HG02885 (cell line): ENCODE measurements at regions not wholly inside any gene's neighbourhood (a gene's known extent, or its start where the extent isn't known, plus 50 kb on each side); places are given as distances from the start of the nearest gene placed in this dataset.

ENCODE experiments used
- ATAC-seq: cut with Tn5 transposase; IDR thresholded peaks from one replicate; pipeline ENCODE4 v1.9.1; 2021; ENCODE audit warnings: mild to moderate bottlenecking; ENCODE audit not compliant: unreplicated experiment, poor library complexity

DNA sequence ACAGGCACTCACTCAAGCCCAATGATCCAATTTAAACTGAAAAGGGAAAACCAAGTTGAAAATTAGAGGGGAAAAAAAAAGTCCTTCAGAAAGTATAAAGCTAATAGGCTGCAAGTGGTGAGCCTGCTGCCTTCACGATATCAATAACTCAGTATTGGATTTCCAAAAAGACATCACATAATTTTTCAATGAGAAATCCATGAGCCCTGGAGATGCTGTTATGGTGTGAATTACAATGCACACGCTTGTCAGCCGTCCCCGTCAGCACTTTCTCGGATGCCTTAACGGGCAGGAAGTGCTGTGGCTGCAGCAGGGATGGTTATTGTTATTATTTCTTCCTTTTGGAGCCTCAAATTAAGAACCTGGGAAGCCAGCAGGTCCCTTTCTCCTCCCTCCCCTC, 138.5 kb downstream of the DHX35 start:
- ATAC-seq, result no peak

DNA sequence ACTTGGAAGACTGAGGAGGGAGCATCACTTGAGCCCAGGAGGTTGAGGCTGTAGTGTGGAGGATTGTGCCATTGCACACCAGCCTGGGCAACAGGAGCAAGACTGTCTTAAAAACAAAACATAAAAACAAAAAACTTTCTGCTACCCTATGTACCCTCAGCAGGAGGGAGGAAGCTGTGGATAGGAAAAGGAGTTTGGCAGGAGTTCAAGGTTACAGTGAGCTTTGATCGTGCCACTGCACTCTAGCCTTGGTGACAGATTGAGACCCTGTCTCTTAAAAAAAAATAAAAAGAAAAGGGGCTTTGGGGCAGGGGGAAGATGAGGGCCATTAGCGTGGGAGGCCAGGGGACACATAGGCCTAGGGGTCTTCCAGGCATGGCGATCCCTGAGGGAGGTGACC, 135.7 kb downstream of the DHX35 start:
- ATAC-seq, result no peak

DNA sequence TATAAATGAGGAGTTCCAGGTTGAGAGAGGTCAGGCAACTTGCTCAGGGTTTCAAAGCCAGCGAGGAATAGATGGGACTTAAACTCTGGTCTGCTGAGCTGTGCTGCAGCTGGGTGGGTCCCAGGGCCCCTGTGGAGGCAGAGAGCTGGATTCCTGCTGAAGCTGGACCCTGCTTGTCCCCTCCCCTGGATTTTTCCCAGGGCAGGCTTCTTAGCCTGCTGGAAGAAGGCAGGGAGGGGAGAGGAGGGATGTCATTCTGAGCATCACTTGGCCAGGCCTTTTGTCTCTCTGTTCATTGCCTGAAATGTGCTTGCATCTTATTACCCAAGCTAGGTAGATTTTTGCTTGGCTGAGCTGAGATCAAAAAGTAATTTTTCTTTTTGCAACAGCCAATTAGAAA, 133.7 kb downstream of the DHX35 start:
- no peak for ATAC-seq

DNA sequence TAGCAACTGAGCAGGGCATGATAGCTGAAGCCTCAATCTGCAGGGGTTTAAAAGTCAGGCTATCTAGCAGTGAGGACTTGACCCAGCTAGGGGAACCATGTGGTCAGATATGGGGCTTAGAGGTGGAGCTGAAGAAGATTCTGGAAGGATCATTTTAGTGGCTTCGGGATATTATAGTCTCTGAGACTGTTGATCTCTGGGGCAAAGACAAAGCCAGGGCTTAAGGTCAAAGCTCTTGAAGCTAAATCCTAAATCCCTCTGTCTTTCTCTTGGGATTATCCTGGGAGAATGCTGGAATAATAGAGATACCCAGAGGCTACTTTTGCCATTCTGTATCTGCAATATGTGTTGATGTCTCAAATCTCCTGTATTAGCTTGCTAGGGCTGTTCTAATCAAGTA, 132.2 kb downstream of the DHX35 start:
- ATAC-seq, result no peak

DNA sequence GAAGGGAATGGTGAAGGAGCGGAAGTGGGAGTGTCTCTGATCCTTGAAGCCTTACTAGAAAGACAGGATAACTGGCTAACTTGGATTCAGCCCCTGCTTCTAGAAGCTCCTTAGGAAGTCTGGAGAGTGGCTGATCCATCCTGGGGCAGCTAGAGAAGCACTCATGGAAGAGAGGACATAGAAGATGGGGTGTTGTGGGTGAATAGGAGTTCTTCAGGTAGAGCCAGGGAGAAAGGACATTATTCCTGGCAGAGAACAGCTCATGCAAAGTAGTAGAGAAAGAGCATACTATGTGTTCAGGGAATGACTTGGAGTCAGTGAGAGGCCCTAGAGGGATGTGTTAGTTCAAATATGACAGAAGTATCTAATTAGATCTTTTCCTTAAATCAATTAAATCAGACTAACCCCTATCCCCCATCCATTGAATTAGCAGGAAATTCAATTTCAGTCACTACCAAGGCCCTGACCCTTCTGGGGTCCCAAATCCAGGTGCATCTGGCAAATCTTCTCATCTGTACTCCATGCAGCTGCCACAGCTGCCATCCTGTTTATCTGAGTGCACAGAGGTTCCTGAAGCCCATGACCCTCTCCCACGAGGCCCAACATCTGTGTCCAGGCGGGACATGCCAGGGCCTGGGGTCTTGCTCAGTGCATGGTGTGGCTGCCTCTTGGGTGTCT, 130.7 kb downstream of the DHX35 start:
- no peak for ATAC-seq

DNA sequence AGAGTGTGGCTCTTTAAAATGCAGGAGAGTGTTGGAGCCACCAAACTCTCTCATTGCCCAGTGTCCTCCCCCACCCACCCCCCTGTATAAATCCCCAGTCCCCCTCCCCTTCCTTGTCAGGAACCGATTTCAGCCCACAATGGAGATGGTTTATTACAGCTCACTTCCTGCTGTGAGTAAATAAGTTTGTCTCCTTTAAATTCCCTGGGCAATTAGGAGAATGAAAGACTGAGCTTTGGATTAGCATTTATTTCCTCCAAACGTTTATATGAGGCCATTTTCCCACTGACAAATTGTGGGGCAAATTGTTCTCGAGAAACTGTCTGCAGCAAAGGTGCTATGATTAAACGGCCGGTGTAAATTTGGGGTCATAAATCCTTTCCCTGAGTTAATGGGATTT, 128.8 kb downstream of the DHX35 start:
- ATAC-seq, result no peak

DNA sequence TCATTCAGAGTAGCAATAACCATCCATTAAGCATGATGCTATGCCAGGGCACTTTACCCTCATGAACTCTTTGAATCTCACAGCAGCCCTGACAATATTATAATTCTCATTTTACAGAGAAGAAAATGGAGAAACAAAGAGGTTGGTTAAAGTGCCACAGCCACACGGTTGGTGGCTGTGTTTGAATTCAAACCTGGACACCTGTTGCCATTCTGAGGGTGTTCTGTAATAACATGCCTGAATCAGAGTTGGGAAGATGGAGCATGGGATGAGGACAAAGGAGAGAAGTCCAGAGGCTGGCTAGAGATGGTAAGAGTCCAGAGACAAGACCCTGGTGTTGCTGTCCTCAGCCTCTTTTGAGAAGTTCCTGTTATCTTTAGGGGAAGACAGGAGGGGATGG, 127.7 kb downstream of the DHX35 start:
- ATAC-seq, result no peak
